NCI-H526 treated with DMSO at 0.1 percent for 48 hours (cell line): ENCODE measurements at regions not wholly inside any gene's neighbourhood (a gene's known extent, or its start where the extent isn't known, plus 50 kb on each side); places are given as distances from the start of the nearest gene placed in this dataset.
A peak's percentile ranks its signal among the peaks of the same experiment; 100 is the strongest.
"Not testable (repeated sequence)": the region's sequence is repeated elsewhere in the genome, so short reads cannot be mapped to it uniquely, and the experiment has no call there.

Experiments used
- DNase-seq: peaks from one replicate; lab custom pipeline; 2025; lab: John Stamatoyannopoulos, UW

DNA sequence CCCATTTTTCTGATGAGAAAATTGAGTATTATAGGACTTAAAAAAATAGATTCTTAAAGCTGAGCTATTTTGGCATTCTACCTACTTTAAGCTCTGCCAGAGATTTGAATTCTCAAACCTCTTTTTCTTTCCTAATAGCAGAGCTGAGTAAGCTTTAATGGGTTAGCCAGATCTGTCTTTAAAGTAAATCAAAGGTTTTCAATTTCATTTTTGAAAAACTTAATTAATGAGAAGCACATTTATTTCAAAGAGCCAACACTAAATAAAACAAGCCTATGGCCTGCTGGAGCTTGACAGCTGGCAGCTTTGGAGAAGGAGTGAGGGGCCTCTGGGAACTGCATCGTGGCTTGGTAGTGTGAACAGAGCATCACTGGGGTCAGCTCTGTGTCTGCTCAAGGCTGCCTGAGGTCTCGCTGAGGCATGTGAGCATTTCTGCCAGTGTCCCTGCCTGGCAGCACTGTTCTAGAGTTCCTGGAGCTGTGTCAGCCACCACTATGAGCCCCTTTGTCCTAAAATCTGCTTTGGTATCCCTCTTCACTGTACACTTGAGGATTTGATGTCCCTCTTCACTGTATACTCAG is 50.4 kb upstream of the PRSS23 start:
- no peak for DNase-seq

- DNase-seq: no peak
These were observed 51.0 kb upstream of the PRSS23 start for GRCh38 chr11:86749376-86749775.

GRCh38 chr11:86748296-86748695 is 52.0 kb upstream of the PRSS23 start:
- no peak for DNase-seq

GRCh38 chr11:86747801-86748200 is 52.5 kb upstream of the PRSS23 start:
- no peak for DNase-seq

- no peak for DNase-seq
These were observed 53.8 kb upstream of the PRSS23 start for GRCh38 chr11:86746514-86746913.

GRCh38 chr11:86745571-86745970 is 54.8 kb upstream of the PRSS23 start:
- DNase-seq: no peak

GRCh38 chr11:86743223-86744118 is 56.9 kb upstream of the PRSS23 start:
- DNase-seq: no peak

DNA sequence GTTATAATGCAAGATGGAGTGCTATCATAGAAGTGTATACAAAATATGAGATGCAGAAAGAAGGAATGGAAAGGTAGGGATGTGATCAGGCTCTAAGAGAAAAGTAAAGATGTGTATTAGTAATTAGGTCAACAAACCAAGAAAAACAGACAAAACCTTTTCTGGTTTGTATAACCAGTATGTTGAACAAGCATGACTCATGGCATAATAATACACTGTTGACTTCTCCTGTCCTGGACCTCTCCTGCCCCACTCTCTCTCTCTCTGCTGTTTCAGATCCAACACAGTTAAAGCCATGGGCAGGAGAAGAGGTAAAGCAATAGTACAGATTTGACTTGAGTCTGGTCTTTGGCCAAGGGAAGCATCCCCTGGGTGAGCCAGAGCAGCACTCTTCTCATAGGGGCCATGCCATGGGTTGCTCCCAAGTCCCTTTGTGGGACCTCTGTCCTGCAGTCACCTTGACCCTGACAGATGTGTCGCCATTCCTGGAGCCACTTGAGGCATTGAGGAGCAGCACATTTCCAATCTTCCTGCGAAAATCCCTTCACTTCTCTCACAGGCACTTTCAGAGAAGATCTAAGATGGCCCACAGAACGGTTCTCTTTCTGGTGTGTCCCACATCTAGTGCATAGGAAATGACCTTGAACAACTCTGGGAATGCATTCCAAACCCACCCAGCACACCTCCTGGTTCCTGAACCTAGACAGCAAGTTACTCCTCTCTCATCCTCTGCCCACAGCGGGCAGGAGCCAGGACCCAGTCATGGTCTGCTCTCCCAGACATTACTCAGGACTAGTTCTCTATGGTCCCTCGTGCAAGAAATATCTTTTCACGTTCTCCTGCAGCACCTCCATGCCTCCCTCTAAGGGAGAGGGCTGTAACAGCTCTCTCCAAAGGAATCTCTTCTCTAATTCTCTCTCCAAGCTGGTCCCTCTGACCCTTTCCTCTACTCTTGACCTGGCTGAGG is 58.2 kb upstream of the PRSS23 start:
- no peak for DNase-seq

DNA sequence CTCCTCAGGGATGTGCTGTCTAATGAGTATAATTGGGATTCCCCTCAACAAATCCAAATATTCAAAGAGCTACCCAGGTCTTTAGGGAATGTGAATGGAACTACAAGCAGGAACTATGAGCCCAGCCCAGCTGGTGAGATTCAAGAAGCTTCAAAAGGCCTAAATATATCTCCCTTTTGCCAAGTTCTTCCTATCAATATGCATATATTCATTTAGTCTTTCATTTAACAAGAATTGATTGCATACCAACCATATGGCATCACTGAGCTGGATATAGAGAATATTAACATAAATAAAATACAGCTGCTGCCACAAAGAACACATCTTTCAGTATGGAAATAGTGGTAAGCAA is 58.9 kb upstream of the PRSS23 start:
- DNase-seq: no peak

DNA sequence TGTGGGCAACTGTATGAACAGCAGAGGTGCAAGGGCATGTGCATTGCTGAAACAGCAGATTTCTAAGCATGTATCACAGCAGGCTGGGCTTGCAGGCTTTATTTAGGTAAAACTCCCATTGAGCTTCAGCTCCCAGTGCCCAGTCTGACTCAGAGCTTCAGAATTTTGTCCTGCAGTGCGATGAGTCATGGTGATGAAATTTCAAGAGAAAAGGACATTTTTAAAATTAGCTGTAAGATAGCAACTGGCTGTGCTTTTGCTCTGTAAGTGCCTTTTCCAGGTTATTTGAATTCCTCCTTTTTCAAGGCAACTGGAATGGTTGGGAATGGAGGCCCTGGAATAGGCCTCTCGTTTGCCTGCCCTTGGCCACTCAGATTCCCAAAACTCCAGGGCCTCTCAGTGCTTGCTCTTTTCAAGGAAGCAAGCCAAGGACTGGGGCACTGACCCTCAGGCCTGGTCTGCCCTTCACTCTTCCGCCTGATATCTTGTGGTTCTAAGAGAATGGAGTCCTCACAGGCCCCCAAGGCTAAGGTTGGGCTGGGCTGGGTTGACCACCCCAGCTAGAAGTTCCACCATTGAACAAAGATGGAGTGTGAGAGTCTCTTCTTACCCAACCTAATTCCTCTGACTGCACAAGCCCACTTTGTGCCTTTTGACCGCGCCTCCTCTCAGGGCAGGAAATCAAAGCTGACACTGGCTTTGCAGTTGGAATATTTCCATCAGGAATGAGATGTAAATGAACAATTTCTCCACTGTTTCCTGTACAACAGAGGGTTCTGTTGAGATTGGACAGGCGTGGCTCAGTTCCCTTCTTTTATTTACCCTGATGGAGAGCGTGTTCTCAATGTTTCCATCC is 59.5 kb upstream of the PRSS23 start:
- peak; percentile 17 for DNase-seq

GRCh38 chr11:86738568-86738967 is 61.8 kb upstream of the PRSS23 start:
- DNase-seq: no peak

DNA sequence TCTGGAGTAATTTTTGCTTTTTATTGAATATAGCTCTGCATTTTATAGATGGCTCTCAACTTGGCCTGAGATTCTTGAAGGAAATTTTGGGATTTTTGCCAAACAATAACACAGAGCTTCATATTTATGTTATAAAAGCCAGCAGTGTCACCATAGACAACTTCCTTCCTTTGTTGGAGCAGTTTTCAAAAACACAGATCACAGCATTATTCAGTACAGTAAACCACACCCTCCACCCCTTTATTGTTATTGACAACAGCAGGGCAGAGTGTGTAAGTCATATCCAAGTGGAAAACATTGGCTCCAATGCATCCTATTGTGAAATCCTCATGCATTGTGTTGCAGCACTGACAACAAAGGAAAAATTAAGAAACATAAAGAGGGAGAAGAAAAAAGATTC is 62.6 kb upstream of the PRSS23 start:
- DNase-seq: no peak

DNA sequence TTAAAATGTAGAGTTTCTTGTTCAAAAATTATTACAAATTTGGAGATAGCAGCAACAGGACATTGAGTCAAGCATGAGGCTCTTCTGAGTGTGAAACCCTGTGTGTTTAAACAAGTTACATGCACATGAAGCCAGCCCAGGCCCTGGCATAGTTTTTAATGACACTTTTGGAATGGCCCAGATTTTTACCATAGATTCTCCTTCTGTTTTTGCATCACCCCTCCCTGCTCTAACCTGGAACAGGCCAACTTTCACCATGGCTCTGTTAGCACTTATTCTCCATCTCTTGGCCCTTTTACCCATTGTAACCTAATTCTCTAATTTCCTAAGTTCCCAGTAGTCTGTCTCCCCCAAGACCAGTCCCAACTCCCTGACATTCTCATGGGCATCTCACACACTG is 63.1 kb upstream of the PRSS23 start:
- no peak for DNase-seq

GRCh38 chr11:86736291-86737143 is 63.8 kb upstream of the PRSS23 start:
- no peak for DNase-seq

- no peak for DNase-seq
These were observed 63.3 kb upstream of the ME3 start for GRCh38 chr11:86735451-86736290.

GRCh38 chr11:86732739-86733138 is 60.3 kb upstream of the ME3 start:
- DNase-seq: not testable (repeated sequence)

GRCh38 chr11:86732286-86732685 is 59.9 kb upstream of the ME3 start:
- not testable (repeated sequence) for DNase-seq

DNA sequence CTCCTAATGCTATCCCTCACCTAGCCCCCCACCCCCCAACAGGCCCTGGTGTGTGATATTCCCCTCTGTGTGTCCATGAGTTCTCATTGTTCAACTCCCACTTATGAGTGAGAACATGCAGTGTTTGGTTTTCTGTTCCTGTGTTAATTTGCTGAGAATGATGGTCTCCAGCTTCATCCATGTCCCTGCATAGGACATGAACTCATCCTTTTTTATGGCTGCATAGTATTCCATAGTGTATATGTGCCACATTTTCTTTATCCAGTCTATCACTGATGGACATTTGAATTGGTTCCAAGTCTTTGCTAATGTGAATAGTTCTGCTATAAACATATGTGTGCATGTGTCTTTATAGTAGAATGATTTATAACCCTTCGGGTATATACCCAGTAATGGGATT is 57.2 kb upstream of the ME3 start:
- DNase-seq: not testable (repeated sequence)

DNA sequence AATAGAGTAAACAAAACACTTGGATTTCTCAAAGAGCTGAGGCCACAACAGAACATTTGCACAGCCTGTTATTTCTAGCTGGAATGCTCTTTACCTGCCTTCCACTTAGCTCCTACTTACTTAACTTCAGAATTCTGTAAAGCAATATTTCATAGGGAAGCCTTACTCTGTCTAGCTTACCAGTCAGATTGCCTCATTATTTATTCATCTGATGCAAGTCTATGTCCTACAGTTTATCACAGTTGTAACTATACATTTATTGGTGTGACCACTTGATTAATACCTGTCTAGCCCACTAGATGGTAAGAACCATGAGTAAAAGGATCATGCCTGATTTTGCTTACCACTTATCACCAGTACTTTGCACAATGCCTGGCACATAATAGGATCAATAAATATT is 56.1 kb upstream of the ME3 start:
- DNase-seq: no peak
